GM18868 (cell line): ENCODE measurements at regions not wholly inside any gene's neighbourhood (a gene's known extent, or its start where the extent isn't known, plus 50 kb on each side); places are given as distances from the start of the nearest gene placed in this dataset.
"Not testable (repeated sequence)": the region's sequence is repeated elsewhere in the genome, so short reads cannot be mapped to it uniquely, and the experiment has no call there.

Experiments
- ATAC-seq: cut with Tn5 transposase; IDR thresholded peaks from one replicate; pipeline ENCODE4 v1.9.1; 2021; ENCODE audit warnings: mild to moderate bottlenecking, moderate library complexity; ENCODE audit not compliant: unreplicated experiment

- ATAC-seq = no peak
These were observed 50.3 kb upstream of the ATP6AP2 start for GRCh38 chrX:40530509-40530908.

- ATAC-seq = no peak
These were observed 53.2 kb upstream of the ATP6AP2 start for GRCh38 chrX:40527543-40527942.

GRCh38 chrX:40526412-40526811 lies 54.4 kb upstream of the ATP6AP2 start:
- ATAC-seq = no peak

GRCh38 chrX:40525901-40526300 lies 54.9 kb upstream of the ATP6AP2 start:
- not testable (repeated sequence) for ATAC-seq

- ATAC-seq = no peak
These were observed 56.3 kb upstream of the ATP6AP2 start for GRCh38 chrX:40524423-40524822.

- ATAC-seq = no peak
These were observed 56.9 kb upstream of the ATP6AP2 start for GRCh38 chrX:40523852-40524251.

- no peak for ATAC-seq
These were observed 58.8 kb upstream of the ATP6AP2 start for GRCh38 chrX:40521868-40522450.

- ATAC-seq = no peak
These were observed 66.4 kb upstream of the ATP6AP2 start for GRCh38 chrX:40514376-40514775.

GRCh38 chrX:40513835-40514234 lies 66.9 kb upstream of the ATP6AP2 start:
- no peak for ATAC-seq

GRCh38 chrX:40513012-40513411 lies 67.8 kb upstream of the ATP6AP2 start:
- no peak for ATAC-seq

- no peak for ATAC-seq
These were observed 69.5 kb upstream of the ATP6AP2 start for GRCh38 chrX:40511258-40511657.

GRCh38 chrX:40508560-40508959 lies 72.2 kb upstream of the ATP6AP2 start:
- no peak for ATAC-seq

GRCh38 chrX:40506201-40506985 lies 74.4 kb upstream of the ATP6AP2 start:
- no peak for ATAC-seq

GRCh38 chrX:40504801-40505605 lies 75.8 kb upstream of the ATP6AP2 start:
- ATAC-seq = no peak

- ATAC-seq = no peak
These were observed 77.7 kb upstream of the ATP6AP2 start for GRCh38 chrX:40503094-40503493.

- no peak for ATAC-seq
These were observed 78.1 kb upstream of the ATP6AP2 start for GRCh38 chrX:40502688-40503087.

- ATAC-seq = no peak
These were observed 79.5 kb upstream of the ATP6AP2 start for GRCh38 chrX:40501164-40501855.

- ATAC-seq = no peak
These were observed 84.0 kb upstream of the ATP6AP2 start for GRCh38 chrX:40496728-40497127.

- no peak for ATAC-seq
These were observed 85.1 kb upstream of the ATP6AP2 start for GRCh38 chrX:40495659-40496058.

GRCh38 chrX:40494005-40494404 lies 86.8 kb upstream of the ATP6AP2 start:
- ATAC-seq = no peak

- no peak for ATAC-seq
These were observed 92.5 kb upstream of the ATP6AP2 start for GRCh38 chrX:40488296-40488695.
